HUDEP-2 (cell line): ENCODE measurements at regions not wholly inside any gene's neighbourhood (a gene's known extent, or its start where the extent isn't known, plus 50 kb on each side); places are given as distances from the start of the nearest gene placed in this dataset.
"Not testable (repeated sequence)": the region's sequence is repeated elsewhere in the genome, so short reads cannot be mapped to it uniquely, and the experiment has no call there.

Experiments used
- DNase-seq, 76 experiments: peaks; one replicate each; lab custom pipeline; 2025; ENCODE audit not compliant: unreplicated experiment in 76 of 76; lab: John Stamatoyannopoulos, UW

- DNase-seq = no peak
These were observed 146.7 kb upstream of the ALKAL2 start for GRCh38 chr2:434625-435024.

- DNase-seq = no peak
These were observed 145.3 kb upstream of the ALKAL2 start for GRCh38 chr2:433216-433615.

- no peak for DNase-seq
These were observed 142.6 kb upstream of the ALKAL2 start for GRCh38 chr2:430291-431040.

GRCh38 chr2:429575-430254 lies 141.8 kb upstream of the ALKAL2 start:
- DNase-seq = no peak

- no peak for DNase-seq
These were observed 141.3 kb upstream of the ALKAL2 start for GRCh38 chr2:429142-429541.

- DNase-seq = no peak
These were observed 140.7 kb upstream of the ALKAL2 start for GRCh38 chr2:428591-428990.

GRCh38 chr2:426696-427095 lies 138.8 kb upstream of the ALKAL2 start:
- DNase-seq = not testable (repeated sequence)

GRCh38 chr2:425947-426346 lies 138.1 kb upstream of the ALKAL2 start:
- DNase-seq = no peak

GRCh38 chr2:425243-425642 lies 137.4 kb upstream of the ALKAL2 start:
- DNase-seq = no peak

GRCh38 chr2:424306-425171 lies 136.6 kb upstream of the ALKAL2 start:
- DNase-seq = no peak

- no peak for DNase-seq
These were observed 135.6 kb upstream of the ALKAL2 start for GRCh38 chr2:423479-423878.

- DNase-seq = no peak
These were observed 135.0 kb upstream of the ALKAL2 start for GRCh38 chr2:422676-423435.

- no peak for DNase-seq
These were observed 133.5 kb upstream of the ALKAL2 start for GRCh38 chr2:421406-421805.

- no peak for DNase-seq
These were observed 131.9 kb upstream of the ALKAL2 start for GRCh38 chr2:419687-420317.

GRCh38 chr2:417662-418061 lies 129.8 kb upstream of the ALKAL2 start:
- DNase-seq = no peak

- DNase-seq = no peak
These were observed 129.1 kb upstream of the ALKAL2 start for GRCh38 chr2:417006-417405.

- DNase-seq = no peak
These were observed 128.2 kb upstream of the ALKAL2 start for GRCh38 chr2:415986-416610.

- no peak for DNase-seq
These were observed 121.6 kb upstream of the ALKAL2 start for GRCh38 chr2:409523-409922.

GRCh38 chr2:407630-408029 lies 119.7 kb upstream of the ALKAL2 start:
- no peak for DNase-seq

- DNase-seq = no peak
These were observed 119.0 kb upstream of the ALKAL2 start for GRCh38 chr2:406876-407275.
